ENCODE measurements at regions not wholly inside any gene's neighbourhood (a gene's known extent, or its start where the extent isn't known, plus 50 kb on each side); places are given as distances from the start of the nearest gene placed in this dataset.

GRCh38 chr20:50455656-50456451, 54.3 kb upstream of the PTPN1 start:
- H3K79me2 ChIP-seq (ENCODE audit: control insufficient read depth, insufficient read depth, low read length, unreplicated experiment) = no peaks in the 10 kb centered on the region
- no peaks in the 10 kb centered on the region for H3K36me3 ChIP-seq (ENCODE audit: insufficient read depth, low read length)
- peaks cover 13% of the 10 kb centered on the region for H3K4me1 ChIP-seq (ENCODE audit: control insufficient read depth, insufficient read depth, low read length, unreplicated experiment)
- H3K27me3 ChIP-seq (ENCODE audit: insufficient read depth, low read length) = no peaks in the 10 kb centered on the region
- no peak overlapping the region for H2AFZ ChIP-seq (ENCODE audit: low read length, unreplicated experiment)
- no peak overlapping the region for H3K27ac ChIP-seq (ENCODE audit: low read depth, low read length)
- H3K4me3 ChIP-seq (ENCODE audit: low read depth, low read length) = no peak overlapping the region

GRCh38 chr20:50456452-50457324, 53.5 kb upstream of the PTPN1 start:
- Histone ChIP-seq H2AFZ (ENCODE audit: low read length, unreplicated experiment) (no peak overlapping the region), H3K4me1 (ENCODE audit: control insufficient read depth, insufficient read depth, low read length, unreplicated experiment) (peaks cover 5% of the 10 kb centered on the region), H3K27ac (ENCODE audit: low read depth, low read length) (no peak overlapping the region), H3K4me3 (ENCODE audit: low read depth, low read length) (no peak overlapping the region), H3K27me3 (ENCODE audit: insufficient read depth, low read length) (no peaks in the 10 kb centered on the region), H3K36me3 (ENCODE audit: insufficient read depth, low read length) (no peaks in the 10 kb centered on the region), H3K79me2 (ENCODE audit: control insufficient read depth, insufficient read depth, low read length, unreplicated experiment) (no peaks in the 10 kb centered on the region)

GRCh38 chr20:50459124-50459918, 50.9 kb upstream of the PTPN1 start:
- Histone ChIP-seq H3K79me2 (ENCODE audit: control insufficient read depth, insufficient read depth, low read length, unreplicated experiment) (no peaks in the 10 kb centered on the region), H3K27me3 (ENCODE audit: insufficient read depth, low read length) (no peaks in the 10 kb centered on the region), H3K4me1 (ENCODE audit: control insufficient read depth, insufficient read depth, low read length, unreplicated experiment) (peaks cover 5% of the 10 kb centered on the region), H3K36me3 (ENCODE audit: insufficient read depth, low read length) (no peaks in the 10 kb centered on the region), H3K4me3 (ENCODE audit: low read depth, low read length) (no peak overlapping the region), H3K27ac (ENCODE audit: low read depth, low read length) (no peak overlapping the region), H2AFZ (ENCODE audit: low read length, unreplicated experiment) (no peak overlapping the region)

DNA sequence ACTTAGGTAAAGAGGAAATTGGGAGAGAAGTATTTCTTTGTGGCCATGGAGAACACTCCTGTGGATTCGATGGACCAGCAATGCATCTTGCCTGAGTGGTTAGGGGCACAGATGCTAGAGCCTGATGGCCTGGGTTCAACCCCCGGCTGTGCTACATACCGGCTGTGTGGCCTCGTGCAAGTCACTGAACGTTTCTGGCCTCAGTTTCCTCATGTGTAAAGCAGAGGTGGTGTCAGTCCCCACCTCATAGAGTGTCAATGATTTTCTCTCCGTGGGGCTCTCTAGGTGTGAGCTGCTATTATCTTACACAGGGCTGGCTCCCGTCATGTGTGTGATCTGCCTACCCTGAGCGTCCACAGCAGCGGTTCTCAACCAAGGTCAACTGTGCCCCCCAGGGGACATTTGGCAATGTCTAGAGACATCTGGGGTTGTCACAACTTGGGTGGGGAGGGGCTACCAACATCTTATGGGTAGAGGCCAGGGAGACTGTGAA, 50.0 kb upstream of the PTPN1 start:
- no peak overlapping the region for H3K27ac ChIP-seq (ENCODE audit: low read depth, low read length)
- H3K36me3 ChIP-seq (ENCODE audit: insufficient read depth, low read length) = no peaks in the 10 kb centered on the region
- H3K4me3 ChIP-seq (ENCODE audit: low read depth, low read length) = no peak overlapping the region
- no peaks in the 10 kb centered on the region for H3K27me3 ChIP-seq (ENCODE audit: insufficient read depth, low read length)
- no peak overlapping the region for H2AFZ ChIP-seq (ENCODE audit: low read length, unreplicated experiment)
- H3K79me2 ChIP-seq (ENCODE audit: control insufficient read depth, insufficient read depth, low read length, unreplicated experiment) = no peaks in the 10 kb centered on the region
- peaks cover 9% of the 10 kb centered on the region for H3K4me1 ChIP-seq (ENCODE audit: control insufficient read depth, insufficient read depth, low read length, unreplicated experiment)

Measured in ACC112 (cell line).